Psoas muscle (tissue), 7 donors: ENCODE measurements at regions not wholly inside any gene's neighbourhood (a gene's known extent, or its start where the extent isn't known, plus 50 kb on each side); places are given as distances from the start of the nearest gene placed in this dataset.

ENCODE experiments used
- ATAC-seq, 4 donors: fragments of 200-7000 bp; cut with Tn5 transposase; one replicate each; pipeline ENCODE4 v1.9.1; 2020; ENCODE audit warnings: moderate library complexity in 3 of 4, mild to moderate bottlenecking in 2 of 4
- DNase-seq, 2 donors: peaks; one replicate each; pipeline ENCODE4 v3.0.0-alpha.2; 2020
- H3K27ac ChIP-seq: fragments of 200-600 bp; one replicate; pipeline ENCODE4 v1.8.0; 2022
- H3K27me3 ChIP-seq, 3 donors: fragments of 200-600 bp in 1 of 3; one replicate each; pipeline versions ENCODE4 v1.6.1 to v1.8.0; 2013 to 2022; ENCODE audit warnings: low read length in 2 of 3, mild to moderate bottlenecking in 2 of 3, moderate library complexity in 1 of 3; ENCODE audit not compliant: insufficient read depth in 3 of 3
- H3K36me3 ChIP-seq, 2 donors: fragments of 200-600 bp in 1 of 2; one replicate each; pipeline versions ENCODE4 v1.6.1 to v1.8.0; 2013 to 2022; ENCODE audit warnings: low read depth in 1 of 2, mild to moderate bottlenecking in 1 of 2, moderate library complexity in 1 of 2; ENCODE audit not compliant: insufficient read depth in 1 of 2
- H3K4me1 ChIP-seq: fragments of 200-600 bp; one replicate; pipeline ENCODE4 v1.8.0; 2022
- H3K4me3 ChIP-seq: fragments of 200-600 bp; one replicate; pipeline ENCODE4 v1.8.0; 2022; ENCODE audit warnings: mild to moderate bottlenecking
- H3K9me3 ChIP-seq: fragments of 200-600 bp; one replicate; pipeline ENCODE4 v1.8.0; 2022
- WGBS, 3 donors: extraction: QIAGEN DNeasy Blood & Tissue Kit; methylation state at CpG; one replicate each; pipeline versions ENCODE4 v1.1.6 to v1.1.7; 2013; 5-methylcytosine and 5-hydroxymethylcytosine counted together
- intact Hi-C, 2 donors: fragments of 100-400 bp; cut with DNase I; formaldehyde crosslinking; loops; one replicate each; pipeline versions ENCODE4 v1.11.0 to v1.14.2; 2022
- TF ChIP-seq, protein P1 (sequence below): fragments of 200-600 bp; IDR thresholded peaks from one replicate; pipeline ENCODE4 v1.8.0; 2022; ENCODE audit warnings: antibody characterized with exemption
- donor health status: healthy with polysubstance abuse.
- donor health status: DM: no; HTN: no; CAD: no; lungs with moderate emphysema.
- donor health status: Bipolar disorder and iron deficiency.
- donor health status: healthy.
- donor health status: DM: yes; HTN: yes; CAD: no.
- donor health status: DM: no; HTN: no; CAD: no.
- donor health status: DM: yes; HTN: yes; CAD: no.

GRCh38 chr1:185532856-185533255, 201.3 kb upstream of the HMCN1 start:
- intact Hi-C loops = no loop called here
- H3K4me3 ChIP-seq = no peak overlapping the region
- H3K4me1 ChIP-seq = no peaks in the 10 kb centered on the region
- TF ChIP-seq, protein P1, sequence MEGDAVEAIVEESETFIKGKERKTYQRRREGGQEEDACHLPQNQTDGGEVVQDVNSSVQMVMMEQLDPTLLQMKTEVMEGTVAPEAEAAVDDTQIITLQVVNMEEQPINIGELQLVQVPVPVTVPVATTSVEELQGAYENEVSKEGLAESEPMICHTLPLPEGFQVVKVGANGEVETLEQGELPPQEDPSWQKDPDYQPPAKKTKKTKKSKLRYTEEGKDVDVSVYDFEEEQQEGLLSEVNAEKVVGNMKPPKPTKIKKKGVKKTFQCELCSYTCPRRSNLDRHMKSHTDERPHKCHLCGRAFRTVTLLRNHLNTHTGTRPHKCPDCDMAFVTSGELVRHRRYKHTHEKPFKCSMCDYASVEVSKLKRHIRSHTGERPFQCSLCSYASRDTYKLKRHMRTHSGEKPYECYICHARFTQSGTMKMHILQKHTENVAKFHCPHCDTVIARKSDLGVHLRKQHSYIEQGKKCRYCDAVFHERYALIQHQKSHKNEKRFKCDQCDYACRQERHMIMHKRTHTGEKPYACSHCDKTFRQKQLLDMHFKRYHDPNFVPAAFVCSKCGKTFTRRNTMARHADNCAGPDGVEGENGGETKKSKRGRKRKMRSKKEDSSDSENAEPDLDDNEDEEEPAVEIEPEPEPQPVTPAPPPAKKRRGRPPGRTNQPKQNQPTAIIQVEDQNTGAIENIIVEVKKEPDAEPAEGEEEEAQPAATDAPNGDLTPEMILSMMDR = no peak
- no peak overlapping the region for H3K27ac ChIP-seq
- no peak for ATAC-seq
- H3K9me3 ChIP-seq = no peaks in the 10 kb centered on the region
- H3K27me3 ChIP-seq = no peaks in the 10 kb centered on the region
- no peak for DNase-seq
- H3K36me3 ChIP-seq = no peaks in the 10 kb centered on the region

DNA sequence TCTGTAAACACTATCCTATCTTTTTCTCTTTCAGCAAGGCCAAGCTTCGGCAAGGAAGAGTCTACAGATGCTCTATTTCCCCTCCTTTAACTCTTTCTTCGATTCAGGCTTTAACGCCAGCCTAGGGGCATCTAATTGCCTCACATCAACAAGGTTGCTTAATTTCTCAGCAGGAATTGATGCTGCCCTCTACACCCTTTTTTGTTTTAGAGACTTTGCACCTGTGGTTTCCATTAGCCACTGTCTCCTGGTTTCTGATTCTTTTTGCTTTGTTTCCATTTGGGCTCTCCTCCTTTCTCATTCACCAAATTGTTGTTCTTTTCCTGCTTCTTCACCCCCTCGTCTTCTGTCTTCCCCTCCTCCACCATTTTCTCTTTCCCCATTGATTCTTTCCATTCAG, 202.4 kb upstream of the HMCN1 start:
- H3K4me3 ChIP-seq = no peak overlapping the region
- H3K36me3 ChIP-seq = no peaks in the 10 kb centered on the region
- ATAC-seq = no peak
- H3K27ac ChIP-seq = no peak overlapping the region
- intact Hi-C loops = no loop called here
- H3K9me3 ChIP-seq = no peaks in the 10 kb centered on the region
- 79 to 83% (median 80%) methylated on average over 4 of the region's 4 CpGs for WGBS, 3 donors
- no peaks in the 10 kb centered on the region for H3K27me3 ChIP-seq
- DNase-seq = no peak
- TF ChIP-seq, protein P1 = no peak
- H3K4me1 ChIP-seq = no peaks in the 10 kb centered on the region

DNA sequence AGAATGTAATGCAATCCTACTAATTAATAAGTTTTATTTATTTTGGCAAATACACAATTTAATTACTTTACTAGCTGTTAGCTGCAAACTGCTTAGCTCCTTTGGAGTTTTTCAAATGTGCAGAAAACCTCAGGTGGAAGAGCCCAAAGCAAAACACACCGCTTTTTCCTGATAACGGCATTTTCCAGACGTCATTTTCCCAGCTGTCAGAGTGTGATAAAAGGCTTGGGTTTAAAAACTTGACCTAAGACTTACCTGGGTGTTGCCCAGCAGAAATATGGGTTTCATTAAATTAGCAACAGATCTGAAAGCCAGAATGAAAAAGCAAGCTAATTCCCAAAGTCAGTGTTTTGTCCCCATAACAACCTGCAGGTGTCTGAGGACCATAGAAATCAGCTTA, 204.0 kb upstream of the HMCN1 start:
- Histone ChIP-seq H3K9me3 (no peaks in the 10 kb centered on the region), H3K27ac (no peak overlapping the region), H3K36me3 (no peaks in the 10 kb centered on the region), H3K4me3 (no peak overlapping the region), H3K27me3 (no peaks in the 10 kb centered on the region), H3K4me1 (no peaks in the 10 kb centered on the region)
- TF ChIP-seq, protein P1 = no peak
- DNase-seq (no peak), ATAC-seq (no peak)
- intact Hi-C loops = no loop called here
- 51 to 62% (median 56%) methylated on average over 3 of the region's 3 CpGs for WGBS, 3 donors

GRCh38 chr1:185529673-185530072, 204.5 kb upstream of the HMCN1 start:
- intact Hi-C loops = no loop called here
- 83 to 89% (median 87%) methylated on average over 3 of the region's 3 CpGs for WGBS, 3 donors
- Histone ChIP-seq H3K9me3 (no peaks in the 10 kb centered on the region), H3K27me3 (no peaks in the 10 kb centered on the region), H3K36me3 (no peaks in the 10 kb centered on the region), H3K4me1 (no peaks in the 10 kb centered on the region), H3K4me3 (no peak overlapping the region), H3K27ac (no peak overlapping the region)
- TF ChIP-seq, protein P1 = no peak
- DNase-seq (no peak), ATAC-seq (no peak)

- TF ChIP-seq, protein P1 = no peak
- Histone ChIP-seq H3K4me1 (no peaks in the 10 kb centered on the region), H3K9me3 (no peaks in the 10 kb centered on the region), H3K27me3 (no peaks in the 10 kb centered on the region), H3K27ac (no peak overlapping the region), H3K4me3 (no peak overlapping the region), H3K36me3 (no peaks in the 10 kb centered on the region)
- DNase-seq (no peak), ATAC-seq (no peak)
- intact Hi-C loops = no loop called here
- 65 to 77% (median 77%) methylated on average over 4 of the region's 4 CpGs for WGBS, 3 donors
Observed at GRCh38 chr1:185528084-185528676, 206.0 kb upstream of the HMCN1 start.
